ENCODE measurements at regions not wholly inside any gene's neighbourhood (a gene's known extent, or its start where the extent isn't known, plus 50 kb on each side); places are given as distances from the start of the nearest gene placed in this dataset.

GRCh38 chr12:41768456-41768855, 376.2 kb downstream of the GXYLT1 start:
- no peak for DNase-seq (ENCODE audit: low spot score)

GRCh38 chr12:41762691-41763090, 382.0 kb downstream of the GXYLT1 start:
- DNase-seq (ENCODE audit: low spot score) = no peak

GRCh38 chr12:41745593-41745992, 399.1 kb downstream of the GXYLT1 start:
- DNase-seq (ENCODE audit: low spot score) = no peak

- DNase-seq (ENCODE audit: low spot score) = no peak
Measured at GRCh38 chr12:41743835-41744234, 400.8 kb downstream of the GXYLT1 start.

GRCh38 chr12:41739066-41739465, 405.6 kb downstream of the GXYLT1 start:
- DNase-seq (ENCODE audit: low spot score) = no peak

GRCh38 chr12:41737423-41737822, 407.3 kb downstream of the GXYLT1 start:
- no peak for DNase-seq (ENCODE audit: low spot score)

GRCh38 chr12:41736436-41736835, 408.2 kb downstream of the GXYLT1 start:
- no peak for DNase-seq (ENCODE audit: low spot score)

GRCh38 chr12:41731691-41732090, 413.0 kb downstream of the GXYLT1 start:
- no peak for DNase-seq (ENCODE audit: low spot score)

- DNase-seq (ENCODE audit: low spot score) = no peak
Measured at GRCh38 chr12:41731061-41731460, 413.6 kb downstream of the GXYLT1 start.

- DNase-seq (ENCODE audit: low spot score) = no peak
Measured at GRCh38 chr12:41724216-41724615, 420.5 kb downstream of the GXYLT1 start.

- DNase-seq (ENCODE audit: low spot score) = no peak
Measured at GRCh38 chr12:41719214-41719613, 425.5 kb downstream of the GXYLT1 start.

- DNase-seq (ENCODE audit: low spot score) = no peak
Measured at GRCh38 chr12:41715256-41715655, 429.4 kb downstream of the GXYLT1 start.

- DNase-seq (ENCODE audit: low spot score) = no peak
Measured at GRCh38 chr12:41709463-41710285, 435.0 kb downstream of the GXYLT1 start.

- no peak for DNase-seq (ENCODE audit: low spot score)
Measured at GRCh38 chr12:41709012-41709411, 435.7 kb downstream of the GXYLT1 start.

- no peak for DNase-seq (ENCODE audit: low spot score)
Measured at GRCh38 chr12:41706376-41706775, 438.3 kb downstream of the GXYLT1 start.

GRCh38 chr12:41701943-41702601, 442.6 kb downstream of the GXYLT1 start:
- DNase-seq (ENCODE audit: low spot score) = no peak

- DNase-seq (ENCODE audit: low spot score) = no peak
Measured at GRCh38 chr12:41700940-41701339, 443.7 kb downstream of the GXYLT1 start.

GRCh38 chr12:41699658-41700057, 445.0 kb downstream of the GXYLT1 start:
- DNase-seq (ENCODE audit: low spot score) = no peak

- no peak for DNase-seq (ENCODE audit: low spot score)
Measured at GRCh38 chr12:41697161-41697560, 447.5 kb downstream of the GXYLT1 start.

GRCh38 chr12:41684997-41685396, 459.7 kb downstream of the GXYLT1 start:
- no peak for DNase-seq (ENCODE audit: low spot score)

- no peak for DNase-seq (ENCODE audit: low spot score)
Measured at GRCh38 chr12:41683513-41684240, 461.0 kb downstream of the GXYLT1 start.

- no peak for DNase-seq (ENCODE audit: low spot score)
Measured at GRCh38 chr12:41683023-41683422, 461.7 kb downstream of the GXYLT1 start.

GRCh38 chr12:41681898-41682297, 462.8 kb downstream of the GXYLT1 start:
- DNase-seq (ENCODE audit: low spot score) = no peak

Measured in globus pallidus (tissue), 1 donor.